GM11168 (cell line): ENCODE measurements at regions not wholly inside any gene's neighbourhood (a gene's known extent, or its start where the extent isn't known, plus 50 kb on each side); places are given as distances from the start of the nearest gene placed in this dataset.
"Not testable (repeated sequence)": the region's sequence is repeated elsewhere in the genome, so short reads cannot be mapped to it uniquely, and the experiment has no call there.

Experiments
- in situ Hi-C: fragments of 300-500 bp; cut with MboI; formaldehyde crosslinking; loops from one replicate; pipeline ENCODE4 v1.12.0; 2022; ENCODE audit warnings: low sequenced_read_pairs; ENCODE audit not compliant: unreplicated experiment

DNA sequence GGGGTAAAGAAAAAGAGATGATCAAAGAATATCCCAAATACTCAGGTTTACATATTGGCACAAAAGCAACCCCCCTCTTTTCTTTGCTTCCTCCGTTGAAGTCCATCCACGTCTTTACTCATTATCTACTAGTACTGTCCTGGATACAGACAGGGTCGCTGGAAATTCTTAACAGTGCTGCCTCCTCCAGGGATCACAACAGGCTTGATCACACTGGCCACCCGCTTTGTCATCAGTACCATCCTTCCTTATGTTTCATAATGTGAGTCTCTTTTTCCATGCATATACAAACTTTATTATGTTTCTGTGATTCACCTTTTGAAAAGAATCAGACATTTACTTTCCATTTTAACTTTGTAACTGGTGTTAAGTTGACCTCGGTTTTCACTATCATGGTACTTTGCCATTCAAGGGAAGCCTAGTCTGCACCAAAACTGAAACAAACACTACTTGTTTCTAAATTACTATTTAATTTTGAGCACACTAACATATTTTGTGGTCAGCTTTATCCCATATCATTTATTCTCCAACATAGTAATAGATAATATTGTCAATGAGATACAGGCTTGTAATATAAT lies 387.5 kb upstream of the PPP1R2C start:
- in situ Hi-C loops, result no loop called here

DNA sequence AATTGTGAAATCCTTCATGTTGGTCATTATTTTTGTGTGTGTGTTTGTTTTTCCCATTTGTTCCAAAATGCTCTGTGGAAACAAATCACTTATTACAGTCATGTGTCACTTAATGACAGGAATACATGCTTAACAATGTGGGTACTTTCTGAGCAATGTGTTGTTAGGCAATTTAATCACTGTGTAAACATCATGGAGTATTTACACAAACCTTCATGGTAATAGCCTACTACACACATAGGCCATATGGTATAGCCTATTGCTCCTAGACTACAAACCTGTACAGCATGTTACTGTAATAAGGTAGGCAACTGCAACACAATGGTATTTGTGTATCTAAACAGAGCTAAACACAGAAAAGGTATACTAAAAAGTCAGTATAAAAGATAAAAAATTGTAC lies 388.9 kb upstream of the PPP1R2C start:
- in situ Hi-C loops, result no loop called here

DNA sequence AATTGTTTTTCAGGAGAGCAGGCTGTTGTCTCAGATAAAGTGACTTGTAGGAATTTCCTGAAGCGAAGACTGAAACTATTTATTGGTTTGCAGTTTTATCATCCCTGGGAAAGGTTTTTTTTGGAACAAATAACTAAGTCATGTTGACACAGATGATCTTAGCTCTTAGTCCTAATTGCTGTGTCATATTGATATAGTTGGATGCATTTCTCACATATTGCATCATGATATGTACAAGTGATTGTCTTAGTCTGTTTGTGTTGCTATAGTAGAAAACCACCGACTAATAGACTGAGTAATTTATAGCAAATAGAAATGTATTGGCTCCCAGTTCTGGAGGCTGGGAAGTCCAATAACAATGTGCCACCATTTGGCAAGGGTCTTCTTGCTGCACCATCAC lies 397.5 kb upstream of the PPP1R2C start:
- in situ Hi-C loops, result no loop called here

DNA sequence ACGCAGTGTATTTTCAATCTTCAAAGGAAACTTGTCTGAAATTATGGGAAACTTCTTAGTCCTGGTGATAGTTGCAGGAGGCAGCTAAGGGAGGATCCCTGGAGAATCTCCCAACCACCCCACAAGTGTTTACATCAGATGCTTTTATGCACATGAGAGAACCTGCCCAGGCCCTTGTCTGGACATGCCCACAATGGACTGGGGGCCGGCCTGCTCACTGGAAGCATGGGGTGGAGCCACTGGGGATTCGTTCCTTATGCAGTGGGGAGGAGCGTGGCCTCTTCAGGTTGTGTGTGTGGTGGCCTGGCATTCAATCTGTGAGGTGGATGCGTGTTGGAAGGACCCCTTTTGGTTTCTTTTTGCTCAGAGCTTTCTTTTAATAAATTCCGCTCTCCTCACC lies 398.7 kb upstream of the PPP1R2C start:
- in situ Hi-C loops, result no loop called here

DNA sequence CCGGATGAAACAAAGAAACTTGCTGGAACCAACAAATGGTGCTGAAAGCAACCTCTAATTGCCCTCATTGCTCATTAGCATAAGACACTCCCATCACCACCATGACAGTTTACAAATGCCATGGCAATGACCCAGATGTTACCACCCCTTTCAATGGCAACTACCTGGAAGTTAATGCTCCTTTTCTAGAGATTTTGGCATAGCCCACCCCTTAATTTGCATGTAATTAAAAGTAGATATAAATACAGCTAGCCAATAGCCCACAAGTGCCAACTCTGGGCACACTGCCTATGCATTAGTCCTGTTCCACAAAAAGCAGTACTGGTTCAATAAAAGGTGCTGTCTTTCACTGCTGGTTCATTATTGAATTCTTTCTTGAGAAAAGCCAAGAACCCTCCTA lies 410.3 kb upstream of the PPP1R2C start:
- in situ Hi-C loops, result no loop called here

DNA sequence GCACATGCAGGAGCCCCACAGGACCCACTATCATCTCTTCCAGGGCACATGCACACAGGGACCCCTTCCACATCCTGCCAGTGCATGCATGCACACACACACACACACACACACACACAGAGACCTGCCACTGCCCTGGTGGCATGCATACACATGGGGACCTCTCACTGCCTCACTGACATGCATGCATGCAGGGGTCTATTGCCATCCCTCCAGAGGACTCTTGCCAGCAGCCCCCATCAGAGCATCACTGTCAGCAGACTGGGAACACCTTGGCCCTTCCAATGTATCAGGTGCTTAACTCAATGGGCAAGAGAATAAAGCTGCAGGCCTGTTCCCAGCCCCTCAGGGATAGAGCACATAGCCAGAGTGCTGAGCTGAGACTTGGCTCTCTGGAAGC lies 433.6 kb upstream of the PPP1R2C start:
- in situ Hi-C loops, result no loop called here

DNA sequence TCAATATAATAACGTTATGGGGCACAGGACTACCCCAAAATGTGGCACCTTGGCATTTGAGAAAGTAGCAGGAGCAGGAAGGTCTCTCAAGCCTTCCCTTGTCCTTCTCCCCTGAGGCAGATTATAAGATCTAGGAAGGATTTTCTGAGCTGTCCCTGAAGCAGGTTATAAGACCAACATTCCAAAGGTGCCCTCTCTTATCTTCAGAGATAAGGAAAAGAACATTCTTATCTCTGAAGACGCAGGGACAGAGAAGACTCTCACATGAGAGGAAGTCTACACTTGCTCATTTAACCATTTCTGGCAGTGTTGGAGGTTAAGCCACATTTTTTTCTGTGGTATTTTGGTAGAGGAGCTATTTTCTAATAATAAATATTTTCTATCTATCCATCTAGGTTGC lies 437.9 kb upstream of the MAOA start:
- in situ Hi-C loops, result no loop called here

DNA sequence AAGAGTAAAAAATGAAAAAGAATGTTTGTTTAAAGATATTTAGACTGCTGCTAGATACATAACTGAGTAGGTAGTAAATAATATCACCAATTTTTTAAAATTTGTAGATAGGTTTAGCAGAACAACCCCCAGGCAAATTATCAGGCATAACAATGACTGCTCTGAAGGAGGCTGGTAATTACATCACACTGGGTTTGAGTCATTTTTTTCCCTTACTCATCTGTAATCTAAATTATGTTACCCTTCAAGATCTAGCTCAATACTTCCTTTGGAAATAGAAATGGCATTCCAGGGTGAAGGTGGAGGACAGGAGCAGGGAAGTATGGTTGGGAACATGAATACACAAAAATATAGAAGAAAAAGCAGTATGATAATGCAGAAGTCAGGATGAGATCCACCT lies 431.6 kb upstream of the MAOA start:
- in situ Hi-C loops, result no loop called here

DNA sequence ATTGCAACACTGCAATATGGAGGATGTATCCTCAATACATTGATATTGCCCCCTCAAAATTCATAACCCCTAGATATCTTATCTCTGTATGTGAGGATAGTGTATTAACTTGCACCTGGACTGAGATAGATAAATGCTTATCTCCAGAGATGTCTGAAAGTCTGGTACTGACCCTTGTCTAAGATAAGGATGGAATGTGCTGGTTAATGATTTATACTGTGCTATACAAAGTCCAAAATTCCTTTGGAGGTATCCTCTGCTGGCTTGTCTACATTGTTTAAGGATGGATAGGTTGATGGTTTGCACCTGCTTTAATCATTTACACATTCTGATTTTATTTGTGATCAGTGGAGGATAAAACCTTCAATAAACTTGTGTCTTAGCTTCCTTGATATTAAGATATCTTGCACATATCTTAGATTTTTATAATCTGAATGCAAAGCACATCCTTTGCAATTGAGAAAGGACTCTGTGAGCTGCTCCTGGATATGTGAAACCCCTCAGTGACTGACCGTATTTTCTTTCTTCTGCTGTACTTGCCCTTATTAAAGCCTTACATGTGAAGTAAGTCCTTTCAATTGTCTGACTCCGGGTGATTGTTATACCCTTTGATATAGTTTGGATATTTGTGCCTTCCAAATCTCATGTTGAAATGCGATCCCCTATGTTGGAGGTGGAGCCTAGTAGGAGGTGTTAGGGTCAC lies 430.3 kb upstream of the MAOA start:
- in situ Hi-C loops, result no loop called here

DNA sequence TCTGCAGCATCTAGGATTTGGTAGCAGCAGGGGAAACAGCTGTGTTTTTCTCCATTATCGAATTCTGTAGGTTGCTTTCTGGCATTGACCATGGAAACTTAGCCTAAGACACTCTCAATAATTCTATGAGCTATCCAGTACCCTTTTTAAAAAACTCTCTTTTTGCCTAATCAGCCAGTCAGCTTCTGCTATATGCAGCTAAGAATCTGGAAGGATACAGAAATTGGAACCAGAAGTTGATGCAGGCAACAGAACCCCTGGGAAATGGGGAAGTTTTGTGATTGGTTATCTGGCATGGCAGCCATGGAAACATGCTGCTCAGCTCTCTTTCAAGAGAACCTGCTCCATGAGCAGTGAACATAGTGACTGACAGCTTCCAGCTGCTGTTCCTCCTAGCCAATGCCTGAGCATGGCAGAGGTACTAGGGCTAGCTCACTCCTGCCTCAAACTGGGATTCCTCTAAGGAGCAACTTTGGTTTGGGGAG lies 417.6 kb upstream of the MAOA start:
- in situ Hi-C loops, result no loop called here

DNA sequence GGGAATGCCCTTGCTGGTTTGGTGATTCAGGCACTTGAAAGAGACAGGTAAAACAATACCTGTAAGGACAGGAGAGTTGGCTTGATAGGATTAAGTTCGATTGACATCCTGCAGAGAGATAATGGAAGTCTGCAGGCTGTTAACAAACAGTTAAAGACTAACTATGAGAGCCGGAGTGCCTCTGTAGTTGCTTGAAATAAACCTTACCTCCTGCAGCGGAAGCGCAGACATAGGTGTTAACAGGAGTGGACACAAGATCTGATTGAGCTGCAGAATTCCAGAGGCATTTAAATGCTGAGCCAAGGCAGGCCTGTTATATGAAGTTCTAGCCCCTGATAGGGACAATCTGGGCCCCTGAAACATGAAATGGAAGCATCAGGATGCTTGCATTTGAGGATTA lies 416.7 kb upstream of the MAOA start:
- in situ Hi-C loops, result no loop called here

DNA sequence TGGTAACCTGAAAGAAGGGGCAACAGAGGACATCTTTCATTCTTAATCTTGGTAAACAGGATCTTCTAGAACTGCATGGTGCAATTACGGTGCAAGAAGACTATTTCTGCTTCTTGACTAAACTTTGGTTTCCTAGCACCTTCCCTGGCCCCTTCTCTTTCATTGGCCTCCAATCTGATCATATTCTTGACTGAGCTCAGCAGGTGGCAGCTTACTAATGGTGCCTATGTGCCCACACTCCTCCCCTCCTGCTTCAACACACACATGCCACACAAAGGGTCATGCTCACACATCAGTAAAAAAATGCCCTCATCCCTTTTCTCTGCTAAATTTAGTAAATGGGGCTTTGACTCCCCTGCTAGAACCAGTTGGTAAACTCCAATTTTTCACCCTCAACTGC lies 400.5 kb upstream of the MAOA start:
- in situ Hi-C loops, result no loop called here

DNA sequence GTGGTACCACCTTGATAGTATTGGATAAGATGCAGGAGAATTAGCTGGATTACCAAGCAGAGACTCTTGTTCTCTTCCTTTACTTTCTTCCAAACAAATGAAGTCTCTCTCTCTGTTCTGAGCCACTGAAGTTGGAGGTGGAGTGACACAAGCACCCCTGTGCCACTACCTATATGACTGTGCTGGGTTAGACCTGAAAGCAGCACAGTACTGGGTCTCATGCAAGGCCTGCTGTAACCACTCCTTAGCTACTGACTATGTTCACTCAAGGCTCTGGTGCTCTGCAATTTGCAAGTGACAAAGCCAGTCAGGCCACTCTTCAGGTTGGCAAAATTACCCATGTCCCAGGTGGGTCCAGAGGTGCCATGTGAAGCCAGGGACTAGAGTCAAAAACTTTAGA lies 389.6 kb upstream of the MAOA start:
- in situ Hi-C loops, result no loop called here

DNA sequence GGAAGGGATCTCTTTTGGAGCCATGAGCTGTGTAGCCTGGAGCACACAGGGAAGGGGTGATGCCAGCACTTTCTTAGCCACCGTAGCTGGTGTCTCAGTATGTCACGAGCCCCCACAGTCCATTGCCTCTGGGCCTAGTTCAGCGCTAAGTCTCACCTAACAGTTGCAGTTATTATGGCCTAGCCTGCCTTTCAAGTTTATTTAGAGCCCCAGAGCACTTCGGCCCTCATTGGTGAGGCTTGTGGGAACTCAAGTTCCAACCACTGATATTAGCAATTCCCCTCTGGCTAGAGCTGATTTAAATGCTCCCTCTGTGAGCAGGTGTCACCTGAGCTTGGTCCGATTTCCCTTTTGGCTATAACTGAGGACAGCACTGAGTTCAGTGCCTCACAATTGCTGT lies 388.4 kb upstream of the MAOA start:
- in situ Hi-C loops, result no loop called here

DNA sequence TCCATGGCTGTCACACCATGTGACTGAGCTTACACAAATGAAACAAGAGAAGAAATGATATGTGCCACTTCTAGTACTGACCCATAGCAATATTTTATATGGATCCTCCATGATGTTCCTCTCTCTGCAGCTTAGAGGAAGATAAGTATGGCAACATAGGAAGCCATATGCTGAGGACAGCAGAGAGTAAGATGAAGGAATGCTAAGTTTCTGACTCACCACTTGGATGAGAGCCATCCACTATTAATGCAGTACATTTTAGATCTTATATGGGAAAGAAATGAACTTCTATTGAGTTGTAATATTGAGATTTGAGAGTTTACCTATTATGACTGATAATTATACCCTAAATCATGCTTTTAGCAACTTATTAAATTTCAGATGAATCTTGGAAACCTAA lies 386.9 kb upstream of the MAOA start:
- in situ Hi-C loops, result no loop called here

DNA sequence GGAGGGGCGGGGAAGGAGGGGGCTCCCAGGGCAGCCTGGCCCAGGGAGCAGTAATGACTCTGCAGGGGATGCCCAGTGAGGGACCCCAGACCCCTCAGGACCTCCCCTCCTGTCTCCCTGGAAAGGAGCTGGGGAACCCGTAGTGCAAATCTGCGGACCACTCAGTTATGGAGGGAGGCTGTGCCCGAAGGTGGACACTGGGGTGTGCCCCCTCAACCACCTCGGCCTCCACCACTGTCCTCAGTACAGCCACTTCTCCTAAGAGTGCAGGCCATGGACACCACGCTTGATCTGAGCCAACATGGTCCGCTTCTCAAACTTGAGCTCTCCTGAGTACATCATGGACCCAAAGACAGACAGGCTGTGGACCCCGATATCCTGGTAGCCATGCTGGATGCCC lies 378.2 kb upstream of the MAOA start:
- in situ Hi-C loops, result no loop called here

DNA sequence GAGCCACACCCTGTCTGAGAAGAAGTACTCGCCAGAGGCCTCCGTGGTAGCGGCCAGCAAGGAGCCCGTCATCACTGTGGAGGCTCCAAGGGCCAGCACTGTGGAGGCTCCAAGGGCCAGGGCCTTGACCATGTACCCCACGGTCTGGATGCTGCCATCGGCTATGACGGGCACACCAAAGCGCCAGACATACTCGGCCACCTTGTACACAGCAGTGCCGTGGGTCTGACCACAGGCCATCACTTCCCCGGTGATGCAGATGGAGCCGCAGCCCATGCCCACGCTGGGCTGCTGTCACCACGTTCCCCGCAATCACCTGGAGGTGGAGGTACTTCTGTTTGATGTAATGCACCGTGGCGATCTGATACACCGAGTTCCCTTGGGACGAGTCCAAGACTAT lies 377.7 kb upstream of the MAOA start:
- in situ Hi-C loops, result no loop called here

DNA sequence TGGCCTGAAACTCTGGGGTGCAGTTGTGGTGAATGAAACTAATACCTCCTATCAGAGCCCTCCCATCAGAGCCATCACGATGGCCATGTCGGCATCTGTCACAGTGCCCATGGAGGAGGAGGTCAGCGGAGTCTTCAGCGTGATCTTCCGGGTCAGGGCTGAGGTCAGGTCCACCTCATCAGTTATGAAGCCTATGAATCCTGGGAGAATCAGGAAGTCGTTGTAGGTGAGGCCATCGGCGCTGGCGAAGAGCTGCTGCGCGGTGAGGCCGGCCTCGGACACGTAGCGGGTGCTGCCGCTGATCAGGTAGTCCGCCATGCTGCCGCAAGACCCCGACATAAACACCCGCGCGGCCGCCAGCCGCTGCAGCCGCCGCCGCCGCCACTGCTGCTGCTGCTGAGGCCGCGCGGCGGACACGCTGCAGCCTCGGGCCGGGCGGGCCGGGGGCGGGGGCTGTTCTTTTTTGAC lies 376.7 kb upstream of the MAOA start:
- in situ Hi-C loops, result no loop called here

DNA sequence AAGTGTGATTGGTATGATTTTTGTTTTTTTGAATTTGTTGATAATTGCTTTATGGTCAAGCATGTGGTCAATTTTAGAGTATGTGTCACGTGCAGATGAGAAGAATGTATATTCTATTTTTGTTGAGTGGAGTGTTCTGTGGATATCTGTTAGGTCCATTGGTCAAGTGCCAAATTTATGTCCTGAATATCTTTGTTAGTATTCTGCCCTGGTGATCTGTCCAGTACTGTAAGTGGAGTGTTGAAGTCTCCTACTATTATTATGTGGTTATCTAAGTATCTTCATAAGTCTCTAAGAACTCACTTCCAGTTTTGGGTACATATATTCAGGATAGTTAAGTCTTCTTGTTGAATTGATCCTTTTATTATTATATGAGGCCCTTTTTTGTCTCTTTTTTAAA lies 372.9 kb upstream of the MAOA start:
- in situ Hi-C loops, result no loop called here

DNA sequence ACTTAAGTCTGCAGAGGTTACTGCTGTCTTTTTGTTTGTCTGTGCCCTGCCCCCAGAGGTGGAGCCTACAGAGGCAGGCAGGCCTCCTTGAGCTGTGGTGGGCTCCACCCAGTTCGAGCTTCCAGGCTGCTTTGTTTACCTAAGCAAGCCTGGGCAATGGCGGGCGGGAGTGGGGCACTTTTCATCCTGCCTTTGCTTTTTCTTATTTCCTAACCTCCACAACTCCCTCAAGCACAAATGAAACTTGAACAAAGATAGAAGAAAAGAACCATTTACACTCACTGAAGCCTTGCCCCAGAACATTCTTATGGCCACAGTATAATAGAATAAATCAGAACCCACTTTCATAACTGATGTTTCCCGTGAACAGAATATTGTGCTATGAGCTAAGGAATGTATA lies 344.5 kb upstream of the MAOA start:
- in situ Hi-C loops, result not testable (repeated sequence)

DNA sequence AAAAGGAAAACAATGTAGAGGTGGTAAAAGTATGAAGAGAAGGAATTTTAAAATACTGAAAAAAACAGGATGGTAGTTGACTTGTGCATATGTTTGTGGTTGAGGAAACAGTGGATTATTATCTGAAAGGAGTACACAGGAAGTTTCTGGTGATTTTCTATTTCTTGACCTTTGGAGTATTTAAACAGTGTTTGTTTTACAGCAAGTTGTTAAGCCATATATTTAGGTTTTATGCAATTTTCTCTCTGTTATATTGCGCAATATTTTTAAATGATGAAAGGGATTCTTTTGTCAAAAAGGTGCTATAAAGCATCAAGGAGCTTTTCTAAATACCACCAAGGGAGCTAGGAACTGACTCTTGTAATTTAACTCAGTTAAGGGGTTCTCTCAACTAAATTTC lies 343.1 kb upstream of the MAOA start:
- in situ Hi-C loops, result no loop called here

DNA sequence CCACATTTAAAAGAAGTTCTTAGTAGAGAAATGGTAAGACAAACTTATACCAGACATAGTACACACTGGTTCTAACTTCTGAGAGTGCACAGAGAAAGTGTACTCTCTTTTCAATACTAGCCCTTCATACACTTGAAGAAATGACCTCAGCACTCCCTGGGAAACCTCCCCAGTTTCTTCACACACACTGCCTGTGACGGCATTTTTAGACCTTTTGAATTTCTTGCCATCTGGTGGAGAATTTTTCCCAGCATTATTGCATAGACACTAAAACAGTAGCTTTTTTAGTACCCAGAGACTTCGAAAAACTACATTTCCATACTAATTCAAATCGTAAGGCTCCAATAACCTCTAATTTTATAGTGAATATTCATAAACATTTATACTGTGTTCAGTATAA lies 341.6 kb upstream of the MAOA start:
- in situ Hi-C loops, result no loop called here
